ENCODE measurements at regions not wholly inside any gene's neighbourhood (a gene's known extent, or its start where the extent isn't known, plus 50 kb on each side); places are given as distances from the start of the nearest gene placed in this dataset.
"Not testable (repeated sequence)": the region's sequence is repeated elsewhere in the genome, so short reads cannot be mapped to it uniquely, and the experiment has no call there.

DNA sequence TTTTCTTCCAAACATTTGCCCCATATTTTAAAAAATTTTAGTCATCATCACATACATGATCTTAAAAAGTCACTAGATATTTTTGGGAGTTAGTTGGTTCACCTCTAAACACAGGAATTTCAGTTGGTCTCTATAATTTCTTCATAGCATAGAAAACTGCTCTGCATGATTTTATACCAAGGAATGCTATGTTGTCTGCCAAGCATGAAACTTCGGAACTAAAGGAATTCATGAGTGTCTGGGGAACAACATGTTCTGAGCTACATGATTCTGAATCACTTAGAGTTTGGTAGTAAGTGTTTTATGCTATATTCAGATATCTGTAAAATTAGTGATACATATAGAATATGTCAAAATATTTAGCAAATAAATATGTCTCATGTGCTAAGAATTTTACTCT, 957.8 kb downstream of the GATA3 start:
- intact Hi-C loops (cut with DNase I), result no loop called here
- no peak for DNase-seq (ENCODE audit: low spot score)

DNA sequence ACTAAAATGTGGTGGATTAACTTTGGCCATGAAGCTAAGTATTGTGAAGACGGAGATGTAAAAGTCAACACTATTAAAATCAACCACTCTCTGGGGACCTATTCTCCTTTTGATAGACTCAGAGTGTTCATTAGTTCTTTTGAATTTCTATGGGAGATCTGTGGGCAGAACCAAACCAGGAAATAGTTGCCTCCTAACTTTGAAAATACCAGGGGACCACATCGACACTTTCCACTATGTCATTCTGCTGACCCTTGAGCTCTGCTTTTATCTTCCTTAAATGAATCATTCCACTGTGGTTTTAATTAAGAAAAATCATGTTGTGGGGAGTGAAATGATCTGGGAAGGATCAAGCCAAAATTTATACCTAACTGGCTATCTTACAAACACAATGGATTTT, 960.5 kb downstream of the GATA3 start:
- DNase-seq (ENCODE audit: low spot score), result no peak
- intact Hi-C loops (cut with DNase I), result no loop called here

DNA sequence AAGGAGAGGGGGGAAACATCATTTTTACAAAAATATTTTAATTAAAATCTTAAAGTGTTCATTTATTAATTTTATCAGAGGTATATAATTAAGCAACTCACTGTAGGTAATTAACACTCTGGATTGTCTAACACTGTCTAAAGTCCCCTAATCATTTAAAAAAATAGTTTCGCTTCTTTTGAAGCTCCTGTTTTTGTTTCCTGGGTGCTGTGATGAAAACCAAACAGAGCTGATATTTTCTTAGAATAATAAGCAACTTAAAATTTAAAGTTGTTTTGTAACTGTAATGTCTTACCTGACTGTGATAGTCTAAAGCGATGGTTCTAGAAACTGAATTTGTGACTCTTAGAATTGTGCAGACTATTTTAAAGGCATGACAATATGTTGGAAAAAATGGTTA, 961.0 kb downstream of the GATA3 start:
- intact Hi-C loops (cut with DNase I), result no loop called here
- DNase-seq (ENCODE audit: low spot score), result no peak

DNA sequence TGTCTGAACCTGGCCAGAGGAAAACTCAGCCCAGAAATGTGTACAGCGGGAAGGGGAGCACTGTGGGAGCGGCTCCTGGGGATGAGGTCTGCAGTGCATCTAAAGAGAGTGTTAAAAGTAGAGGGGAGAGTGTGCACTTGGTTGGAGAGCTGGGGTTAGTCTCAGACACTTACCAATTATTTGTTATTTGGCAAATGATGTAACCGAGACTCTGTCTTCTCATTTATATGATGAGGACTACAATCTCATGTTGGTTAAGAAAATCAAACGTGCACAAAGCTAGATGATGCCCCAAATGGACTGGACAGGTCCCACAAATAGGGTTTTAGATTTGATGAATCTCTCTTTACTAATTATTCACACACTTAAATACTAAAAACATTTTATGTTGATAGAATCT, 962.4 kb downstream of the GATA3 start:
- no peak for DNase-seq (ENCODE audit: low spot score)
- intact Hi-C loops (cut with DNase I), result no loop called here

DNA sequence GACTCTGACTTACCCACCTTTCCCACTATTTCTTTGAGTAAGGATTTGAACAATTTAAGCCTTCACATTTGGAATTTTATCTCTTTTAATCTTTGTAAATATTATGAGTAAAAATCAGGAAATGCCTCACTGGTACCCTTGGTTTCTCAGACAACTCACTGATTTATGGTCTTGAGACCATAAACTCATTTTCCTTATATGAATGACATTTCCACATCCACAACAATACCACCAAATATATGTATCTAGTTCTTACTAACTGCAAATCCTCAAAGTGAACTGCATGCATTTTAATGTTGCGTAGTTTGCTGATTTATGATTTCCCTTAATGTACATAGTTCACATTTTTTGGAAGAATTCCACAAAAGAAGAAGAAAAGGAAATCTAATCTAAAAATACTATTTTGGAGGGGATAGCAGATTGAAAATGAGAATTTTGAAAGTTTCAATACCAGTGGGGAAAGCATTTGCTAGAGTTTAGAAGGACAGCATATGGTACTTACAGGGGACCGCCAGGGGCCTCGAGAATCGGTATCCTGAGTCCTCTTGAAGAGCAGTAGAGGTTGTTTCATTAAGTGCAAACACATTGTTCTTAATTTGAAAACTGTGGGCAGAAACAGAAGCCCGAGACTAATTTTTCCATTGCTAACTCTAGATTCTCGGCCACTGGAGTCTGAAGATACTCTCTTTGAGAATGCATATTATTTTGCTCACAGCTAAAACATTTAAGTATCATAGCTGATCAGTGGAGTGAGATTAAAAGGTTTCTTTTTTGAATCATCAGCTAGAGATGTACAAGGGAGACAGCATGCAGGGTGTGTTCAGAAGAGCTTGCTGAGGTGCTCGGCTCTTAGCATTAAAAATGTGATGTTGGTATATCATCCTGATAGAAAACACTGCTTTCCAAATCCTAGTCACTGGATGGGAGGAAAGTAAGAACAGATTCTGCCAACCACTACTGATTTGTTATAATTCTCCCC, 964.0 kb downstream of the GATA3 start:
- intact Hi-C loops (cut with DNase I), result no loop called here
- no peak for DNase-seq (ENCODE audit: low spot score)

DNA sequence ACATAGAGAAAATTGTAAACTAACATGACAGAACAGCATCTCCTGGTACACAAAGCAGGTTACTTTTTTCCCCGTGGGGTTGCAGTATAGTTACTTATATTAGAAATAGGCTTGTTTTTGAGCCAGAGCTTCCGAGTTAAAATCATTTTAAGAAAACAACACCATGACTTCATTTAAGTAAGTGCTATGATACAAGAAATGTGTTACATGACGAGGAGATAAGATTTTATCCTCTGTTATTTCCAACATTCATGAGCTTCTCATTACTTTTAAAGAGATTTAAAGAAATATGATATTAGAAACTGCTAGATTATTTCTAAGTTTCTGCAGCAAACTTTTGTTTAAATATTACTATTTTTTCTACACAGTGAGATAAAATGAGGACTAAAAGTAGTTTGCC, 968.7 kb downstream of the GATA3 start:
- no peak for DNase-seq (ENCODE audit: low spot score)
- intact Hi-C loops (cut with DNase I), result no loop called here

DNA sequence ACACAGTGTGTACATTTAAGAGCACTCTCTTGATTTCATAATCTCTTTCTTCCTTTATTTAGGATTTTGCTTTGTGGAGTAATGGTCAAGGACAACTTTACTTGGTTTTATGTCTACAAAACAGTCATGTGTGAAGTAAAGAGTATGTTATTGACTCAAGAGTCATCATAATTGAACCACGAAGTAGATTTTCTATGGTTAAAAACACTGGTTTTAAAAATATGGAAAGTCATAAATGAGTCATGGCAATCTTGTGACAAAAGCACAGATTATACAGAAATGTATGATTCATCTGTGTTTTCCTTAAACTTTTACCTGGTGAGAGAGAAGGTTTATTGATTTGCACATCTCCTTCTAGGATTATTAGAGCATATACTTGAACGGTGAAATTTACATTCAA, 969.7 kb downstream of the GATA3 start:
- intact Hi-C loops (cut with DNase I), result no loop called here
- DNase-seq (ENCODE audit: low spot score), result no peak

DNA sequence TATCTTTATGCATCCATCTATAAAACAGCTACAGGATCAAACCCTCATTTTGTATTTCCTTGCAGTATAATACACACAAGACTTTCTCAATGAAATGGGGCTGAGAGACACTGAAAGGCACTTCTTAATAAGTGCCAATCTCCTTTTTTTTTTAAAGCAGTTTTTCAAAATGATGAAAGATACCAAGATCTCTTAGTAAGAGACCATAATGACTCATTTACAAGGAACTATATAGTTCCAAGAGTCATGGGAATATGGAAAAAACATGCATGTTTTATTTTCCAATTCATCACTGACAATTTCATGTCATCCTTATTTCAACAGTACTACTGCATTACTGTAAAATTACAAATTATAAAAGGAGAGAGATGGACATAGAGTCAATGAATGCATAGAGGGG, 973.7 kb downstream of the GATA3 start:
- intact Hi-C loops (cut with DNase I), result no loop called here

DNA sequence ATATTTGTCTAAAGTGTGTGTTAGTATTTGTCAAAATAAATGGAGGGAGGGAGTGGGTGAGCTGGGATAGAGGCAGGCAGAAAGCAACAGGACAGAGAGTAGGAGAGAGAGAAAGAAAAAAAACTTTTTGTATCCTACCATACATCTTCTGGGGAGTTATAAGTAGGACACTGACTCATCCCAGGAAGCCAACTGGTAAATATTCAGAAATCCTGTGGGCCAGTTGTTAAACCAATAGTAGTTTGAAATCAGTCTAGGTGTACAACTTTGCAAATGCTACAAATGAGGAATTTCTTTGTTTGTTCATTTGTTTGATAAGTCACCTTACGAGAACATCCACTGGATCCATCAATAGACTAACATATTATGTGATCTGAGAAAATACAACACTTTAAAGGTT, 980.9 kb downstream of the GATA3 start:
- intact Hi-C loops (cut with DNase I), result no loop called here
- DNase-seq (ENCODE audit: low spot score), result no peak

More for the DNA sequence above, 973.7 kb downstream of the GATA3 start:
- no peak for DNase-seq (ENCODE audit: low spot score)

DNA sequence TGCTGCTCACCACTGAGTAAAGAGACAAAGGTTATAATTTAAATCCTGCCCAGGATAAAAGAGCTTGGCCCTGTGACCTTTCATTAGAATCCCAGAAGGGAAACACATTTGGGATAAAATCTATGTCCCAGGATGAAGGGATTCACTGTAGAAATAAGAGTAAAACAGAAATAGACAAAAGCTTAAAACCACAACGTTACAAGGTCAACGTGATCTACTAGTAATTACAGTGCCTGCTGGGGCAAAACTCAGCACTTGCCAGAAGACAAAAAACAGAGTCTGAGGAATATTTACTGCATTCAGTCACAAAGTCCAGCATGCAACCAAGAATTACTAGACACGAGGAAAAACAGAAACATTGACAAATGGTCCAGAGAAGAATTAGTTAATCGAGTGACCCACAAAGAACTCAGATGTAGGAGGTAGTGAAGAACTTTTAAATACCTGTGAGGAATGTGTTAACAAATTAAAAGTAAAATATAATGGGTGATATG, 982.3 kb downstream of the GATA3 start:
- no peak for DNase-seq (ENCODE audit: low spot score)

DNA sequence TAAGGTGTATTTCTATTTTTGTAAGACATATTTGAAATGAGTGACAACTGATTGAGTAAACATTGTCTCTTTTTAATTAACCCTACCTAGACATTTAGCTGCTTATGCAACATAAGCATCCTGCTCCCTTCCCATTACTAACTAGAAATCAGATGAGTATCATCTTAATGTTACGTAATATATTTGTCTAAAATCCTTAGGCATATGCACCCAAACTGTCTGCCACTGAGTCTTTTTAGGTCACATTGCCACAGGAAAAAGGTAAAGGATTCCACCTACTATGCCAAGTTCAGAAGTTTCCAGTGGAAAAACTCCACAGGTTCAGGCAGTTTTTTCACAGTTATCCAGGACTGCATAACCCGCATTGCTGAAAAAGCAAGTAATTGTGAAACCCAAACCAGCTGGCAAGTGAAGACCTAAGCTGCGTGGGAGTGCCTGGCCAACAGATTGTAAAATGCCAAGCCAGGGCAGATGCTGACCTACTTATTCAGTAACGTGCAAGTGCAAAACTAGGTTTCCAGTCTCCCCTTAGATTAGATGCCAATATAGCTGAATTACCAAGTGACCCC, 983.7 kb downstream of the GATA3 start:
- intact Hi-C loops (cut with DNase I), result no loop called here
- DNase-seq (ENCODE audit: low spot score), result no peak

More for the DNA sequence above, 982.3 kb downstream of the GATA3 start:
- intact Hi-C loops (cut with DNase I), result no loop called here

DNA sequence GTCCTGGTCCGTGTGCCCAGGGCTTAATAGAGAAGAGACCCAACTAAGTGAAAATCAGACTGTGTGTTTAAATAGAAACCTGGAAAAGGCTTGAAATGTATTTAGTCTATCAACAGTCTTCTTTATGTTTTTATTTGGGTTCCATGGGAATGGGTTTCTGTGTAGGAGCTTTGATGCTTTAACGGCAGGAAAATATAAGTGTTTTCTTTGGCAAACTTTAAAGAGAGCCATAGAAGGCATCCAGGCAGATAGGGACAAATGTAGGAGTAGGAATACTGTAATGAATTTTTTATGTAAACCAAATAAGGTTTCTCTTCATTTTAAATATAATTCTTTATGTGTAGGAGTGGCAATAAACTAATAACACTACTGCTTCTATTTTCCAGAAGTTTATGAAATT, 989.0 kb downstream of the GATA3 start:
- intact Hi-C loops (cut with DNase I), result no loop called here
- DNase-seq (ENCODE audit: low spot score), result no peak

DNA sequence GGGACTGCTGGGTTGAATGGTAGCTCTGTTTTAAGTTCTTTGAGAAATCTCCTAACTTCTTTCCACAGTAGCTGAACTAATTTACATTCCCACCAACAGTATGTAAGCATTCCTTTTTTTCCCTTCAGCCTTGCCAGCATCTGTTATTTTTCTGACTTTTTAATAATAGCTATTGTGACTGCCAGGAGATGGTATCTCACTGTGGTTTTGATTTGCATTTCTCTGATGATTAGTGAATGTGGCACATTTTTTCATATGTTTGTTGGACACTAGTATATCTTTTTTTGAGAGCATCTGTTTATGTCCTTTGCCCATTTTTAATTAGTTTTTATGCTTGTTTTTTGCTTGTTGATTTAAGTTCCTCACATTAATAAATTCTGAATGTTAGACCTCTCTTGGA, 990.8 kb downstream of the GATA3 start:
- DNase-seq (ENCODE audit: low spot score), result no peak
- intact Hi-C loops (cut with DNase I), result no loop called here

DNA sequence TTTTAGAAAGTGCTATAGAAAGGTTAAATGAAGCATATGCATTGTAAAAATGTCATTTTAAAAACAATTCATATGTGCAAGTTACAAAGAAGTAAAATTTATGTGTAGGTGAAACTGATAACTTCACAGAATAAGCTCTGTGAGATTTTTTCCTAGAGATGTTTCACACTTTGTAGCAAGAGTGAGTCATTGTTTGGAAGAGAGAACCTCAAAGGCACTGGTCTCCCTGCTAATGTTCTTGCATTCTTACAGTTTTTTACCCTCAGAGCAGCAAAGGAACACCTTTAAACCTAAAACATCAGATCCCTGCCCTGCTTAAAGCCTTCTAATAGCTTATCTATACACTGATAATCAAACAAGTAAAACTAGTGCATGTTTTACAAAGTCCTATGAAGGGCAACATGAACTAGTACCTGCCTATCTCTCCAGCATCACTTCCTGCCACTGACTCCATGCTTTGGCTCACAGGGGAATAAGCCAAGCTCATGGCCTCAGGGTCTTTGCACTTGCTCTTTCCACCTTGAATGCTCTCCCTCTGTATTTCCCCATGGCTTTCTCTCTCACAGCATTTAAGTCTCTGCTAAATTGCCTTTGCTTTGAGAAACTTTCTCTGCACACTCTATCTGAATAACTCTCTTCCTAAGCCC, 997.0 kb downstream of the GATA3 start:
- intact Hi-C loops (cut with DNase I), result no loop called here
- no peak for DNase-seq (ENCODE audit: low spot score)

DNA sequence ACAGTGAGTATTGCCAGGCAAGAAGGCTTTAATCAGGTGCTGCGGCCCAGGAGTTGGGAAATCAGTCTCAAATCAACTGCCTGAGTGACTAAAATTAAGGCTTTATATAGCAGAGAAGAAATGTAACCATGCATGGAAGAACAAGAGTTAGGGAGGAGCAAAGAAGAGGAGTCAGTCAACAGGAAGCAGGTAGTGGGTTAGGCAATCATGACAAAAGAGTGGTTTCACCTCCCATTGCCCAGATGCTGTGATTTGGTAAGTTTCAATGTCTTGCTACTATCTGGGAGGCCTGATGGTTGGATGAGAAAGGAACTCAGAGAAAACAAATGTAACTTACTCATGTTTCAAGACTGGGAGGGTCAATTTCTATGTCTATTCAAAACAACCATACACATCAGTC, 998.3 kb downstream of the GATA3 start:
- no peak for DNase-seq (ENCODE audit: low spot score)
- intact Hi-C loops (cut with DNase I), result no loop called here

DNA sequence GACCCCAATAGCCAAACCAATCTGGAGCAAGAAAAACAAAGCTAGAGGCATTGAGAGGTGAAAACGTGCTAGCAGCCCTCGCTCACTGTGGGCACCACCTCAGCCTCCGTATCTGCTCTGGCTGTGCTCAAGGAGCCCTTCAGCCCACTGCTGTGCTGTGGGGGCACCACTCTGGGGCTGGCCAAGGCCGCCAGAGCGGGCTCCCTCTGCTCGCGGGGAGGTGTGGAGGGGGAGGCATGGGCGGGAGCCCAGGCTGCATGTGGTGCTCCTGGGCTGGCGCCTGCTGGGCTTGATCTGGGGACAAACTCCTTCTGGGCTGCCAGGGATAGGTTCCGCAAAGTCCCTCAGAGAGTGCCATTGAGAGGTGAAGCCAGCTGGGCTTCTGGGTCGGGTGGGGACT, 1002.0 kb downstream of the GATA3 start:
- intact Hi-C loops (cut with DNase I), result no loop called here
- no peak for DNase-seq (ENCODE audit: low spot score)

DNA sequence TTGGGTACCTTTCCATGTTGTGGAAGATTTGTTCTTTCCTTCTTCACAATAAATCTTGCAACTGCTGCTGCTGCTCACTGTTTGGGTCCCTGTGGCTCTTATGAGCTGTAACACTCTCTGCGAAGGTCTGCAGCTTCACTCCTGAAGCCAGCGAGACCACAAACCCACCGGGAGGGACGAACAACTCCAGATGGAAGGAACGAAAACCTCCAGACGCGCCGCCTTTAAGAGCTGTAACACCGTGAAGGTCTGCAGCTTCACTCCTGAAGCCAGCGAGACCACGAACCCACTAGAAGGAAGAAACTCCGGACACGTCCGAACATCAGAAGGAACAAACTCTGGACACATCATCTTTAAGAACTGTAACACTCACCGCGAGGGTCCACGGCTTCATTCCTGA, 1002.8 kb downstream of the GATA3 start:
- intact Hi-C loops (cut with DNase I); DNase-seq (ENCODE audit: low spot score): not testable (repeated sequence)

DNA sequence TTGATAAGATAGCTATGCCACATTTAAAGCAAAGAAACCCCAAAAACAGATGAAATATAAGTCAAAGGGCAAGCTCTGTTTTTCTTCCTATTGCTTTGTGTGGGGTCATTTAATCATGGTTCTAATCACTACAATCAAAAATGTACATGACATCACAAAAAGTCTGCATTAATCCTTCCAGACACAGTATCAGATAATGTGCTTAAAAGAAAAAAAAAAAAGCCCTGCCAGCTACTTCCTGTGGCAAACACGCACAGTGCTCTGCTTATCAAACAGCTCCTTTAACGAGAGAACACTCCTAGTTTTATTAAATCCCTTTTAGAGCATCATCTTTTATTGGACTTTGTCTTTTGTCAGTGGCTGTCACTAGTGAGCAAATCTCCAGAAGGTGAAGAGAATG, 1005.8 kb downstream of the GATA3 start:
- intact Hi-C loops (cut with DNase I), result no loop called here
- DNase-seq (ENCODE audit: low spot score), result no peak

DNA sequence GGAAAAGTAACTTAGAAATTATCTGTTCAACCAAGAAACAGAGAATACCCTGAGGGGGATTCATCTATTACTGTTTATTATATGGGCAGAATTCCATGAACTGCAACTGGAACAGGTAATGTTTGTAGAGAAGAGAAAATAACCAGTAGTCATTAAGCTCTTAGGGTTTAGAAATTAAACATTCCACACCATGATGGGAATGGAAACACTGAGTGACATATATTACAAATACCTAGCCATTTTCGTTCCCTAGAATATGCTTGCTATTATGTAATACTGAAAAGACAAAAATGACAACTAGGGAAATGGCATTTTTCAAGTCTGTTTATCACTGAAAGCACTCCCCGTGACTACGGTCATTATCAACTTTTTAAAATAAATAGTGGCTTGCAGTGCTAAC, 1007.4 kb downstream of the GATA3 start:
- intact Hi-C loops (cut with DNase I), result no loop called here
- no peak for DNase-seq (ENCODE audit: low spot score)

DNA sequence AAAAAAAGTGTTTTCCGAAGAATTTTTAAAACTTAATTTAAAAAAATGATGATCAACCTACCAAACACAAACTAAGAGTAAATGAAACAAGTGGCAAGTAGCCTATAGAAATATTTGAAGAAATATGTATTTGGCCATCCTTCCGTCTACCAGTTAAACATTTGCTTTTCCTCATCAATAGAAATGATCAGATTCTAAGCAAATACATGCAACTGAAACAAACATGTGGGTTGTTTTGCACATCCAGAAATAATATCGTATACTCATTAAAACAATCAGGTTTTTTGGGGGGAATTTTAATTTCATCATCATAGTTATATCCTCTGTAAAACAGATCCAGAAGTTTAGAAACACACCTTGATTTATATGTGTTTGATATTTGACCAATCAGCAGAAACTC, 1011.7 kb downstream of the GATA3 start:
- intact Hi-C loops (cut with DNase I), result no loop called here
- DNase-seq (ENCODE audit: low spot score), result no peak

DNA sequence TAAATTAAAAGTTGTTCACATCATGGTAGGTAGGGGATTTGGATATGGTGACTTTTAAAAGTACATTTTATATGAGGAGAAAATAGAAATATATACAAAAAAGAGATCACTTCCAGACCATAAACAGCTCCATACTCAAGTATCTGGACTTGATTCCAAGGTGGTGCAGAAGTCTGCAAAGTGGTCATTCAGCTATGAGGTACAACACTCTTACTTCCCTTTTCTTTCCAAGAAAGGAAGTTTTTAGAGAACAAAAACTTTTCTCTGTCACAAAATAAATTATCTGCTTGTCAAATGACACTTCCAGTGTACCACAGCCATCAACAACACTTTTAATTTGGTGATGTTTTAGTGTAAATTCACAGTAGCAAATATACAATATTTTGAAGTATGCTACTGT, 1013.5 kb downstream of the GATA3 start:
- no peak for DNase-seq (ENCODE audit: low spot score)
- intact Hi-C loops (cut with DNase I), result no loop called here

Measured in cardiac septum (tissue), 1 donor.